ENCODE measurements at regions not wholly inside any gene's neighbourhood (a gene's known extent, or its start where the extent isn't known, plus 50 kb on each side); places are given as distances from the start of the nearest gene placed in this dataset.

DNA sequence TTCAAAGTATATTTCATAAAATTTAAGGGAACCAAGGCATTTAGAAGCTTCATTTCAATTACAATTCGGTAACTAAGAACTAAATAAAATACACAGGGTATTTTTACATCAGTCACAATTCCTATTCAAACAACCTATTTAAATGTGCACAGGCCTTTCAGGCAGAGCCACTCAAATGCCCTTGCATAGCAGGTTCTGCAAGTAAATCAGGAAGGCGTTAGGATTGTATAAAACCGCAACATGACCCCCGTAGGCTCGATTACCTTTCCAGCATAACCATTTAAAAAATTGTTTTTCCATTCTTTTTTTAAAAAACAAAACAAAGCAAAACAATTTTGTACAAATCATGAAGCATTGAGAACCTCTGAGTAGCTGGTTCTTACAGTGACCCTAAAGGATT lies 289.9 kb upstream of the SP8 start:
- Mint-ChIP-seq H3K9me3 (peaks cover 1% of the 10 kb centered on the region), H3K36me3 (ENCODE audit: low read depth) (no peaks in the 10 kb centered on the region), H3K4me3 (no peak overlapping the region), H3K27ac (no peak overlapping the region), H3K4me1 (ENCODE audit: low read depth) (no peaks in the 10 kb centered on the region), H3K27me3 (ENCODE audit: low read depth) (peaks cover 6% of the 10 kb centered on the region)
- CTCF ChIA-PET, result no interaction called here
- intact Hi-C loops (cut with micrococcal nuclease), result no loop called here
- DNase-seq, result no peak

GRCh38 chr7:21077602-21078001 lies 290.9 kb upstream of the SP8 start:
- H3K27me3 Mint-ChIP-seq (ENCODE audit: low read depth), result peaks cover 9% of the 10 kb centered on the region

DNA sequence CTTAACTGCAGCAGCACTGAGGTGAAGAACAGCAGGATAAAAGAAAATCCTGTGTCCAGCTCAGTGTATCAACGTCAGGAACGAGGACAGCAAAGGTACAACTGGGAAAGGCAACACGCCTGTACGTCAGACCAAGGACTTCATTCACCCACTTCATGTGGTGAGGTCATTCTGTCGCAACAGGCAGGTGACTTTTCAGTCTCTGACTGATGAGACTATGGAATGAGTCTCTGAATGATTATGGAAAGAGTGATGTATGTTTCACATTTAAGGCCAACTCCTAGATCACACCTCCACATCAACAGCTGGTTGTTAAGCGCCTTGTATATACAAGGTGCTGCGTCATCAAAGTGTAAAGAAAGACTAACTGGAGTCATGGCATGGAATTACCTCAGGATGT lies 297.6 kb upstream of the SP8 start:
- intact Hi-C loops (cut with micrococcal nuclease), result no loop called here
- no peak overlapping the region for H3K4me3 Mint-ChIP-seq
- H3K4me1 Mint-ChIP-seq (ENCODE audit: low read depth), result no peaks in the 10 kb centered on the region
- H3K27me3 Mint-ChIP-seq (ENCODE audit: low read depth), result peaks cover 8% of the 10 kb centered on the region
- CTCF ChIA-PET, result no interaction called here
- DNase-seq, result no peak
- H3K36me3 Mint-ChIP-seq (ENCODE audit: low read depth), result no peaks in the 10 kb centered on the region
- no peak overlapping the region for H3K27ac Mint-ChIP-seq
- peaks cover 2% of the 10 kb centered on the region for H3K9me3 Mint-ChIP-seq

More at GRCh38 chr7:21077602-21078001, 290.9 kb upstream of the SP8 start:
- H3K4me1 Mint-ChIP-seq (ENCODE audit: low read depth), result no peaks in the 10 kb centered on the region
- DNase-seq, result no peak
- no peak overlapping the region for H3K27ac Mint-ChIP-seq
- CTCF ChIA-PET, result no interaction called here
- intact Hi-C loops (cut with micrococcal nuclease), result no loop called here
- H3K36me3 Mint-ChIP-seq (ENCODE audit: low read depth), result no peaks in the 10 kb centered on the region
- H3K4me3 Mint-ChIP-seq, result no peak overlapping the region
- peaks cover 1% of the 10 kb centered on the region for H3K9me3 Mint-ChIP-seq

- Mint-ChIP-seq H3K27ac (no peak overlapping the region), H3K27me3 (ENCODE audit: low read depth) (peaks cover 9% of the 10 kb centered on the region), H3K9me3 (peaks cover 1% of the 10 kb centered on the region), H3K36me3 (ENCODE audit: low read depth) (no peaks in the 10 kb centered on the region), H3K4me3 (no peak overlapping the region), H3K4me1 (ENCODE audit: low read depth) (no peaks in the 10 kb centered on the region)
- intact Hi-C loops (cut with micrococcal nuclease), result no loop called here
- no peak for DNase-seq
- CTCF ChIA-PET, result no interaction called here
Observed at GRCh38 chr7:21086688-21087087, 300.0 kb upstream of the SP8 start.

DNA sequence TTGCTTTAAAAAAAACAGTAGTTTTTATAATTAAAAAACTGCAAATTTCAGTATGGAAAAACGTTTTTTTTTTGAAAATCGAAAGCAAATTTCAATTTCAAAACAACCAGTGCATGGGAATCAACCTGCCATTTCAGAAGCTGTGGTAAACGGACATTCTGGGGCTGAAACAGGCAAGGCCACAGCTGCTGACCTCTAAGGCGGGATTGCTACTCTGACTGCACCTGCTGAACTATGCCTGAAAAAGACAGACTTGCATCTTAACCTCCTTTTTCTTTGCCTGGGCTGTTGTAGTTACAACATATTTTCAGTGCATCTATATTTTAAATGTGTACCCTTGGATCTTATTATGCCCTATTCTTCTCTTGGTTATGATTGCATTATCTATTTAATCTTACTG lies 303.0 kb upstream of the SP8 start:
- CTCF ChIA-PET, result interaction anchor here (0.5 kb wide), 1 partner anchor 96 kb away, joined by 6 read pairs; no protein-coding TSS in a partner anchor
- intact Hi-C loops (cut with micrococcal nuclease), result no loop called here
- H3K9me3 Mint-ChIP-seq, result peaks cover 1% of the 10 kb centered on the region

DNA sequence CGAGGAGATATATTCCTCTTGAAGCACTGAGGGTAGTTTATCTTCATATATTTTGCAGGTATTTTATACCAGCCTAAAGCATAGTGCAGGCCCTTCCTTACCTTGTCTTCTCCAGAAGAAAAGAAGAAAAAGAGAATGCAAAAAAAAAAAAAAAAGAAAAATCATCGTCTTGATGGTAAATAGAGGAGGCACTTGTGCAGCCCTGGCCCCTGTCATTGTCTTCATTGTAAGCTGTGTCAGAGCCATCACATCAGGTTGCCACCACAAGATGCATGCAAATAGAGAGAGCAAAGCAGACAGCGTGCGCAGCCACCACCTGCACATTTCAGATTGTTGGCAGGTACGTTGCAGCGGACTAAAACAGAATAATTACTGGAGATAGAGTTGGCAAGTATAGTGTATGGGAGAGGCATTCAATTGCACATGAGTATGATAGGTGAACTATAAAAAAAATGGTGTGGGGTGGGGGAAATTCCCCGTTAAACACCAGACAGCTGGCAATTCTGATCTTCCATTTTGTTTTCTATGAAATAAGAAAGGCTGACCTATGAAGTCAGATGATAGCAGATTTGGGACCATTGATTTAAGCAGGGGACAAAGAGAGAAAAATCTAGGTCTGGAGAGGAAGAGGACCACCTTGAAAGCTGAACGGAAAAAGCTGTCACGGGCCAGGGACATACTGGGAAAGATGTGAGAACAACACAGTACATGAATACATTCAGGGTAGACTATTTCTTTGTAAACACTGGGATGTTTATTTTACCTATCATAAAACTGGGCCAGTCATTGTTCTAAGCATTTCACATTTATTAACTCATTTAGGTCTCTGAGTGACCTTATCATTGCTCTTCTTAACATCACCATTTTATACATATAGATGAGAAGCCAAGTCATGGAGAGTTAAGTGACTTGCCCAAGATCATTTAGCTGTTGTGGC lies 306.3 kb upstream of the SP8 start:
- Mint-ChIP-seq H3K4me1 (ENCODE audit: low read depth) (no peaks in the 10 kb centered on the region), H3K4me3 (no peak overlapping the region), H3K27ac (no peak overlapping the region), H3K27me3 (ENCODE audit: low read depth) (peaks cover 11% of the 10 kb centered on the region), H3K36me3 (ENCODE audit: low read depth) (no peaks in the 10 kb centered on the region), H3K9me3 (no peaks in the 10 kb centered on the region)
- CTCF ChIA-PET, result no interaction called here
- DNase-seq, result no peak
- intact Hi-C loops (cut with micrococcal nuclease), result no loop called here

More for the DNA sequence above, 303.0 kb upstream of the SP8 start:
- Mint-ChIP-seq H3K4me3 (no peak overlapping the region), H3K27me3 (ENCODE audit: low read depth) (peaks cover 9% of the 10 kb centered on the region), H3K4me1 (ENCODE audit: low read depth) (no peaks in the 10 kb centered on the region), H3K36me3 (ENCODE audit: low read depth) (no peaks in the 10 kb centered on the region), H3K27ac (no peak overlapping the region)
- no peak for DNase-seq

GRCh38 chr7:21094589-21094988 lies 307.9 kb upstream of the SP8 start:
- Mint-ChIP-seq H3K4me3 (no peak overlapping the region), H3K27ac (no peak overlapping the region), H3K27me3 (ENCODE audit: low read depth) (peaks cover 9% of the 10 kb centered on the region), H3K36me3 (ENCODE audit: low read depth) (no peaks in the 10 kb centered on the region), H3K4me1 (ENCODE audit: low read depth) (no peaks in the 10 kb centered on the region), H3K9me3 (no peaks in the 10 kb centered on the region)
- CTCF ChIA-PET, result no interaction called here
- no peak for DNase-seq
- intact Hi-C loops (cut with micrococcal nuclease), result no loop called here

- no peaks in the 10 kb centered on the region for H3K36me3 Mint-ChIP-seq (ENCODE audit: low read depth)
- CTCF ChIA-PET, result no interaction called here
- H3K27me3 Mint-ChIP-seq (ENCODE audit: low read depth), result peaks cover 8% of the 10 kb centered on the region
- H3K9me3 Mint-ChIP-seq, result no peaks in the 10 kb centered on the region
- intact Hi-C loops (cut with micrococcal nuclease), result no loop called here
- no peak overlapping the region for H3K4me3 Mint-ChIP-seq
- DNase-seq, result no peak
- no peak overlapping the region for H3K27ac Mint-ChIP-seq
- no peaks in the 10 kb centered on the region for H3K4me1 Mint-ChIP-seq (ENCODE audit: low read depth)
Observed at GRCh38 chr7:21099432-21099831, 312.7 kb upstream of the SP8 start.

DNA sequence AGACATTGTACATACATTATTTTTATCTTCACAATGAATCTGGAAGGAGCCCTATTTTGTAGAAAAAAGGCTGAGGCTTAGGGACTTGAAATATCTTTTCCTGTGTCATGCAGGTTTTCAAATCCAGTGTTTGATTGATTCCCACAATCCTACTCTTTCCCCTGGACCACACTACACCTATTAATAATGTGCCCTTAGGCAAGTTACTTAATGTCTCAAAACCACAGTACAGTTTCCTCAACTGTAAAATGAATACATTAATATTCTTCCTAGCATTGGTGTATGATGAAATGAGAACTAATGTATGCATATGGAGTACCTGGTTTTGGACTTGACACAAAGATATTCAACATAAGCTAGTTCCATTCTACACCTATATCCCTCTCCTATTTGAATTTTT lies 313.3 kb upstream of the SP8 start:
- Mint-ChIP-seq H3K27me3 (ENCODE audit: low read depth) (peaks cover 8% of the 10 kb centered on the region), H3K4me1 (ENCODE audit: low read depth) (no peaks in the 10 kb centered on the region), H3K4me3 (no peak overlapping the region), H3K9me3 (no peaks in the 10 kb centered on the region), H3K27ac (no peak overlapping the region), H3K36me3 (ENCODE audit: low read depth) (no peaks in the 10 kb centered on the region)
- CTCF ChIA-PET, result no interaction called here
- DNase-seq, result no peak
- intact Hi-C loops (cut with micrococcal nuclease), result no loop called here

DNA sequence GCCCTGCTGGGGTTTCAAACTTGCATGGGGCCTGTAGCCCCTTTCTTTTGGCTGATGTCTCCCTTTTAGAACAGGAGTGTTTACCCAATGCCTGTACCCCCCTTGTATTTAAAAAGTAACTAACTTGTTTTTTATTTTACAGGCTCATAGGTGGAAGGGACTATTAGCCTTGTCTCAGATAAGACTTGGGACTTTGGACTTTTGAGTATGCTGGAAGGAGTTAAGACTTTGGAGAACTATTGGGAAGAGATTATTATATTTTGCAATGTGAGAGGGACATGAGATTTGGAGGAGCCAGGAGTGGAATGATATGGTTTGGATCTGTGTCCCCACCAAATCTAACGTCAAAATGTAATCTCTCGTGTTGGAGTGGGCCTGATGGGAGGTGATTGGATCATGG lies 314.9 kb upstream of the SP8 start:
- no peaks in the 10 kb centered on the region for H3K4me1 Mint-ChIP-seq (ENCODE audit: low read depth)
- no peak overlapping the region for H3K4me3 Mint-ChIP-seq
- H3K27ac Mint-ChIP-seq, result no peak overlapping the region
- no peak for DNase-seq
- peaks cover 8% of the 10 kb centered on the region for H3K27me3 Mint-ChIP-seq (ENCODE audit: low read depth)
- H3K9me3 Mint-ChIP-seq, result no peaks in the 10 kb centered on the region
- intact Hi-C loops (cut with micrococcal nuclease), result no loop called here
- H3K36me3 Mint-ChIP-seq (ENCODE audit: low read depth), result no peaks in the 10 kb centered on the region
- CTCF ChIA-PET, result no interaction called here

DNA sequence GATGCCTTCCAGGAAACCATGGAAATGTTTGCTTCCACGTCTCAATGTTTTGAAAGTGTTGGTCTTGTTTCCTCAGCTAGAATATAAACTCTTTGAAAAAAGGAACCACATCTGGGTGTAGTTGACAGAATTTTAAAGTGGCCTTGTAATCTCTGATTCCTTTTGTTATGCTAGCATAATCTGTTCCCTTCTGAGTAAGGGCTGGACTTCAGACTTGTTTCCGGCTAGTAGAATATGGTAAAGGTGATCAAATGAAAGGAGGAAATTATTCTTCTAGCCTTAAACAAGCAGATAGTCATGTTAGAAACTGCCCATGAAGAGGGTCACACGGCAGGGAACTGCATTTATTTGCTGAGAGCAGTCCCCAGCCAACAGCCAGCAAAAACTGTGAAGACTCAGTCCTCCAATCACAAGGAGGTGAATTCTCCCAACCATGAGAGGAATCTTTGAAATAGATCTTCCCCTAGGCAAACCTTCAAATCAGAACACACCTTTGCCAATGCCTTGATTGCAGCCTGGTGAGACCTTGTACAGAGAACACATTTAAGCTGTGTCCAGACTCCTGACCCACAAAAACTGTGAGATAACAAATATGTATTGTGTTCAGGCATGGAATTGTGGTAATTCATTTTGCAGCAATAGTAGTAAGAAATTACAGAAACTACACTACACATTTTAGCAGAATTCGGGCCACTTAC lies 316.9 kb upstream of the SP8 start:
- peaks cover 4% of the 10 kb centered on the region for H3K27me3 Mint-ChIP-seq (ENCODE audit: low read depth)
- intact Hi-C loops (cut with micrococcal nuclease), result no loop called here
- no peaks in the 10 kb centered on the region for H3K36me3 Mint-ChIP-seq (ENCODE audit: low read depth)
- CTCF ChIA-PET, result no interaction called here
- no peak overlapping the region for H3K27ac Mint-ChIP-seq
- no peaks in the 10 kb centered on the region for H3K4me1 Mint-ChIP-seq (ENCODE audit: low read depth)
- no peak overlapping the region for H3K4me3 Mint-ChIP-seq
- H3K9me3 Mint-ChIP-seq, result no peaks in the 10 kb centered on the region
- DNase-seq, result no peak

DNA sequence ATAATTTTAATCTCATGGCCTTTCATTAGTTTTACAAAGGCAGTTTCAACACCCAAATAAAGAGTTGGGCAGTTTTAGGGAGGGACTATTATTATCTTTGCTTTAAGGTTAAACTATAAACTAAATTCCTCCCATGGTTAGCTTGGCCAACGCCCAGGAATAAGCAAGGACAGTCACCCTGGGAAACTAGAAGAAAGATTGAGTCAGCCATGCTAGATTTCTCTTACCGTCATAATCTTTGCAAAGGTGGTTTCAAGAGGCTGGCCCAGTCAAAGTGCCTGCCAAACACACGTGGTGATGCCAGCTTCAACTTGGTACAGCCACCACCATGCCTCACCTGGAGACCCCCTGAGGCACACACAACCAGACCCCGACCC lies 317.4 kb upstream of the SP8 start:
- CTCF ChIA-PET, result no interaction called here
- Mint-ChIP-seq H3K4me1 (ENCODE audit: low read depth) (no peaks in the 10 kb centered on the region), H3K36me3 (ENCODE audit: low read depth) (no peaks in the 10 kb centered on the region), H3K27me3 (ENCODE audit: low read depth) (peaks cover 4% of the 10 kb centered on the region), H3K4me3 (no peak overlapping the region), H3K27ac (no peak overlapping the region), H3K9me3 (no peaks in the 10 kb centered on the region)
- DNase-seq, result no peak
- intact Hi-C loops (cut with micrococcal nuclease), result no loop called here

DNA sequence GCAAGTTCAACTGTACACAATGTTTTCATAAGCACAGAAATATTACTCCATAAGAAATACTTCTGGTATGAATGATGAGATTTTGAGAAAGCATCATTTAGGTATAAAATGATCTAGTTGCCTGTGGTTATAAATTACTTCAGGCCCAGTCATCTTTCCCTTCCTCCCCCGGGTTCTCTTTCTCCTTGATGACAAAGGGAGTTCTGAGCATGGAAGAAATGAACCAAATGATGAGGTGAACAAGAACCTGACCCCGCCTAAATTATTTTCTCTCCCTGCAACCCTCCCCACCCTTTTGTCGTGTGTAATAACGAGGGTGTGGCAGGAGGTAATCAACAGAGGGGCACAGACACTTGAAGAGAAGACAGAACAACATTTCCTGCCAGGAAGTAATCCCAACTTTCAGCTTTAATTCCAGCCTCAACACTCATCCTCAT lies 319.6 kb upstream of the SP8 start:
- Mint-ChIP-seq H3K27ac (no peak overlapping the region), H3K9me3 (no peaks in the 10 kb centered on the region), H3K27me3 (ENCODE audit: low read depth) (peaks cover 4% of the 10 kb centered on the region), H3K4me1 (ENCODE audit: low read depth) (no peaks in the 10 kb centered on the region), H3K4me3 (no peak overlapping the region), H3K36me3 (ENCODE audit: low read depth) (no peaks in the 10 kb centered on the region)
- intact Hi-C loops (cut with micrococcal nuclease), result no loop called here
- CTCF ChIA-PET, result no interaction called here
- no peak for DNase-seq

All from activated naive CD4-positive, alpha-beta T cell treated with anti-CD3 and anti-CD28 coated beads for 36 hours (primary cell).